HCT116 (cell line): ENCODE measurements at regions not wholly inside any gene's neighbourhood (a gene's known extent, or its start where the extent isn't known, plus 50 kb on each side); places are given as distances from the start of the nearest gene placed in this dataset.

ENCODE experiments used
- ATAC-seq: fragments of 200-7000 bp; cut with Tn5 transposase; 2 replicates; pipeline ENCODE4 v1.9.1; 2020; ENCODE audit warnings: mild to moderate bottlenecking, moderate library complexity
- BruUV-seq: library from RNA; stranded (reverse); fragments of 400-500 nt; replicated peaks from 2 replicates; lab custom pipeline; 2021; lab: Mats Ljungman, UMichigan
- CTCF ChIA-PET: fragments of 300-600 bp; sonication (Branson Sonifier 250); formaldehyde crosslinking; loops from one replicate; lab custom pipeline; 2021; ENCODE audit warnings: antibody characterized with exemption; lab: Charles Lee
- POLR2A ChIA-PET: fragments of 300-600, 350-600 bp; sonication (Branson Sonifier 250); formaldehyde crosslinking; loops from one replicate; lab custom pipeline; 2021; ENCODE audit warnings: antibody characterized with exemption; lab: Charles Lee
- RAD21 ChIA-PET, 2 experiments: fragments of 300-600 bp; sonication (Branson Sonifier 250); formaldehyde crosslinking; loops; one replicate each; lab custom pipeline; 2023; ENCODE audit warnings: low total read pairs in 2 of 2; ENCODE audit not compliant: uncharacterized antibody in 2 of 2, unreplicated experiment in 2 of 2, low non-redundant PET in 1 of 2; lab: Charles Lee
- DNase-seq: peaks from one replicate; pipeline ENCODE4 v3.0.0-alpha.2; 2010; ENCODE audit warnings: low read depth, low spot score
- H2AFZ ChIP-seq: fragments of 200-600 bp; shearing (Covaris generic), sonication (generic); 2 replicates; pipeline ENCODE4 v1.6.1; 2017; ENCODE audit warnings: low read depth, mixed run types, mixed read lengths, antibody characterized with exemption, low read length; ENCODE audit not compliant: poor library complexity, severe bottlenecking
- H3K27ac ChIP-seq: 2 replicates; pipeline ENCODE4 v1.5.1; 2012; ENCODE audit warnings: low read depth, low read length
- H3K27me3 ChIP-seq: fragments of 200-600 bp; sonication (generic); 2 replicates; pipeline ENCODE4 v1.6.1; 2016; ENCODE audit warnings: mixed run types, low read length, mixed read lengths; ENCODE audit not compliant: insufficient read depth
- H3K36me3 ChIP-seq, 2 experiments: fragments of 200-500 bp in 1 of 2; fragments of 200-600 bp in 1 of 2; sonication (Bioruptor generic) in 1 of 2; sonication (generic) in 1 of 2; 2 replicates each; pipeline versions ENCODE4 v1.5.1 to v1.6.1; 2014 to 2016; ENCODE audit warnings: low read length in 2 of 2, inconsistent platforms in 1 of 2, mixed read lengths in 1 of 2, mixed run types in 1 of 2; ENCODE audit not compliant: insufficient read depth in 2 of 2, control insufficient read depth in 1 of 2
- H3K4me1 ChIP-seq, 2 experiments: fragments of 200-600 bp in 1 of 2; sonication (generic) in 1 of 2; 2 replicates each; pipeline versions ENCODE4 v1.5.1 to v1.6.1; 2012 to 2017; ENCODE audit warnings: low read length in 2 of 2, inconsistent platforms in 1 of 2, mild to moderate bottlenecking in 1 of 2, mixed read lengths in 1 of 2, mixed run types in 1 of 2, moderate library complexity in 1 of 2; ENCODE audit not compliant: insufficient read depth in 2 of 2, control insufficient read depth in 1 of 2
- H3K4me2 ChIP-seq: fragments of 200-600 bp; sonication (generic); 2 replicates; pipeline ENCODE4 v1.6.1; 2017; ENCODE audit warnings: mixed run types, low read length, mixed read lengths
- H3K4me3 ChIP-seq, 2 experiments: fragments of 200-600 bp in 1 of 2; sonication (generic) in 1 of 2; replicated peaks in 1 of 2; 2 replicates each; pipeline ENCODE4 v1.5.1; 2011 to 2016; ENCODE audit warnings: low read length in 2 of 2, control low read depth in 1 of 2, low read depth in 1 of 2, mild to moderate bottlenecking in 1 of 2, mixed read lengths in 1 of 2, mixed run types in 1 of 2
- H3K79me2 ChIP-seq: fragments of 200-600 bp; sonication (generic); 2 replicates; pipeline ENCODE4 v1.6.1; 2017; ENCODE audit warnings: mild to moderate bottlenecking, mixed run types, low read length, moderate library complexity, mixed read lengths; ENCODE audit not compliant: insufficient read depth
- H3K9ac ChIP-seq: fragments of 200-600 bp; sonication (generic); 2 replicates; pipeline ENCODE4 v1.6.1; 2016; ENCODE audit warnings: low read length, mixed read lengths
- H3K9me2 ChIP-seq: fragments of 200-600 bp; sonication (generic), shearing (Covaris generic); 2 replicates; pipeline ENCODE4 v1.6.1; 2017; ENCODE audit warnings: mixed run types, mild to moderate bottlenecking, moderate library complexity; ENCODE audit not compliant: insufficient read depth
- H3K9me3 ChIP-seq, 2 experiments: fragments of 200-500 bp in 1 of 2; fragments of 200-600 bp in 1 of 2; sonication (Bioruptor generic) in 1 of 2; sonication (generic) in 1 of 2; 2 replicates each; pipeline ENCODE4 v1.6.1; 2014 to 2017; ENCODE audit warnings: low read length in 2 of 2, mixed read lengths in 2 of 2, inconsistent platforms in 1 of 2, low read depth in 1 of 2, mild to moderate bottlenecking in 1 of 2, mixed run types in 1 of 2, moderate library complexity in 1 of 2; ENCODE audit not compliant: control insufficient read depth in 1 of 2, insufficient read depth in 1 of 2
- H4K20me1 ChIP-seq: fragments of 200-600 bp; sonication (generic), shearing (Covaris generic); 2 replicates; pipeline ENCODE4 v1.6.1; 2017; ENCODE audit warnings: mixed run types, mild to moderate bottlenecking, moderate library complexity; ENCODE audit not compliant: insufficient read depth
- FOSL1 ChIP-seq: IDR thresholded peaks from 2 replicates; pipeline ENCODE4 v1.6.1; 2012; ENCODE audit warnings: low read depth
- TCF7L2 ChIP-seq: IDR thresholded peaks from 2 replicates; pipeline ENCODE4 v1.7.0; 2011; ENCODE audit warnings: borderline replicate concordance, inconsistent platforms; ENCODE audit not compliant: insufficient read depth, insufficient read length; ENCODE audit errors: extremely low read depth
- ZFX ChIP-seq: fragments of 450-650 bp; IDR thresholded peaks from 2 replicates; pipeline ENCODE4 v1.6.1; 2017
- intact Hi-C: fragments of 100-400 bp; cut with micrococcal nuclease; formaldehyde crosslinking; loops from 2 replicates; pipeline ENCODE4 v1.10.0; 2022
- TF ChIP-seq, protein P1 (sequence below): IDR thresholded peaks from 2 replicates; pipeline ENCODE4 v1.6.1; 2011; ENCODE audit warnings: mild to moderate bottlenecking, low read length, moderate library complexity; ENCODE audit not compliant: insufficient replicate concordance; ENCODE audit errors: extremely low read depth

DNA sequence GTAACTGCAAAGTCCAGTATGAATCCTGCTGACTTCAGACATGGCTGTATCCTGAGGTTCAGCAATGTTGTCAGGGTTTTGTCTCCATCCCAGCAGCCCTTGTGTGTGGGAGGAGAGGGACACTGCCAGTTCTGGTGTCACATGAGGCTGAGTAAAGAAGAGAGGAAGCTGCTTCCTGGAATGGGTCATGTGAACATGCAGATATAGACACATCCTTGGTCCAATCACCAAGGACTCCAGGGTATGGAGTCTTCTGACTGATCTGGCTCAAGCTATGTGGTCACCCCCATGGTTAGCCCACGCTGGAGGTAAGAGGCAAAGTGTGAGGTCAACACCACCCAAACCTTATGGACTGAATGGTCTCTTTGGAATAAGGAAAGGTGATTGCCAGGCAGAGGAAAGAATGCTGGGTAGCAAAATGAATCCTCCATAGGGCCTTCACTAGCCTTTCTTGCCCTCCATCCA lies 134.4 kb upstream of the SLC1A4 start (continued):
- TF ChIP-seq TCF7L2 = no peak
- TF ChIP-seq, protein P1, sequence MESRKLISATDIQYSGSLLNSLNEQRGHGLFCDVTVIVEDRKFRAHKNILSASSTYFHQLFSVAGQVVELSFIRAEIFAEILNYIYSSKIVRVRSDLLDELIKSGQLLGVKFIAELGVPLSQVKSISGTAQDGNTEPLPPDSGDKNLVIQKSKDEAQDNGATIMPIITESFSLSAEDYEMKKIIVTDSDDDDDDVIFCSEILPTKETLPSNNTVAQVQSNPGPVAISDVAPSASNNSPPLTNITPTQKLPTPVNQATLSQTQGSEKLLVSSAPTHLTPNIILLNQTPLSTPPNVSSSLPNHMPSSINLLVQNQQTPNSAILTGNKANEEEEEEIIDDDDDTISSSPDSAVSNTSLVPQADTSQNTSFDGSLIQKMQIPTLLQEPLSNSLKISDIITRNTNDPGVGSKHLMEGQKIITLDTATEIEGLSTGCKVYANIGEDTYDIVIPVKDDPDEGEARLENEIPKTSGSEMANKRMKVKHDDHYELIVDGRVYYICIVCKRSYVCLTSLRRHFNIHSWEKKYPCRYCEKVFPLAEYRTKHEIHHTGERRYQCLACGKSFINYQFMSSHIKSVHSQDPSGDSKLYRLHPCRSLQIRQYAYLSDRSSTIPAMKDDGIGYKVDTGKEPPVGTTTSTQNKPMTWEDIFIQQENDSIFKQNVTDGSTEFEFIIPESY = no peak

- TF ChIP-seq, protein P1 = no peak
- TF ChIP-seq FOSL1 (no peak), ZFX (peak; percentile 48)
- no peak overlapping the region for H3K4me3 ChIP-seq
- intact Hi-C loops = loop anchor here (2.0 kb wide), 1 partner anchor 19 kb away; no protein-coding TSS in a partner anchor
- BruUV-seq = no TSS peak
- H3K27ac ChIP-seq = peak overlapping the region; percentile 97
- H3K9me3 ChIP-seq = peaks cover 0 to 9% of the 10 kb centered on the region in 2 experiments; a peak in 1 of 4 replicates
- peak overlapping the region; percentile 72 for H3K4me2 ChIP-seq
- H3K27me3 ChIP-seq = no peaks in the 10 kb centered on the region
- H3K36me3 ChIP-seq = no peaks in the 10 kb centered on the region
- ATAC-seq (no peak), DNase-seq (no peak)
- POLR2A ChIA-PET = interaction anchor here (2.5 to 3.3 kb wide), 2 partner anchors 19 to 204 kb away, joined by 13 to 47 read pairs; partner anchors contain the start of gene SERTAD2
- RAD21 ChIA-PET = interaction anchor here in 1 of 2 experiments (1.4 kb wide), 1 partner anchor 107 kb away, joined by 6 read pairs; no protein-coding TSS in a partner anchor
- H4K20me1 ChIP-seq = no peaks in the 10 kb centered on the region
- peak overlapping the region; percentile 67 for H3K9ac ChIP-seq
- H3K4me1 ChIP-seq = peaks cover 38 to 84% of the 10 kb centered on the region in 2 experiments
- CTCF ChIA-PET = interaction anchor here (1.1 to 2.9 kb wide), 3 partner anchors 19 to 212 kb away, joined by 3 to 16 read pairs (median 4); no protein-coding TSS in a partner anchor
- no peaks in the 10 kb centered on the region for H3K79me2 ChIP-seq
- H2AFZ ChIP-seq = no peak overlapping the region
- H3K9me2 ChIP-seq = no peaks in the 10 kb centered on the region
Observed at GRCh38 chr2:64857581-64858471, 131.4 kb upstream of the SLC1A4 start.
